H1 (cell line): ENCODE measurements at regions not wholly inside any gene's neighbourhood (a gene's known extent, or its start where the extent isn't known, plus 50 kb on each side); places are given as distances from the start of the nearest gene placed in this dataset.

Experiments
- CTCF ChIA-PET: fragments of 300-600 bp; sonication (Branson Sonifier 250); formaldehyde crosslinking; loops from one replicate; lab custom pipeline; 2021; ENCODE audit not compliant: partially characterized antibody; lab: Charles Lee
- POLR2A ChIA-PET: fragments of 300-600 bp; sonication (Branson Sonifier 250); formaldehyde crosslinking; loops from one replicate; lab custom pipeline; 2021; ENCODE audit warnings: inconsistent platforms; ENCODE audit not compliant: partially characterized antibody; lab: Charles Lee
- DNase-seq, 2 experiments: peaks; one replicate each; pipeline versions ENCODE4 v3.0.0 to v3.0.0-alpha.2; 2010 to 2022; ENCODE audit warnings: low spot score in 2 of 2, low read depth in 1 of 2, mixed read lengths in 1 of 2
- FAIRE-seq: peaks from 2 replicates; lab custom pipeline; 2011; peaks lifted over from hg19 to GRCh38; lab: Jason Lieb, UNC
- H2AFZ ChIP-seq: 2 replicates; pipeline ENCODE4 v1.8.1; 2012; ENCODE audit warnings: low read length, inconsistent platforms
- H2AK5ac ChIP-seq: 2 replicates; pipeline ENCODE4 v1.6.1; 2013; ENCODE audit warnings: low read depth, low read length
- H2BK120ac ChIP-seq: replicated peaks from 2 replicates; pipeline ENCODE3; 2013; ENCODE audit warnings: low read depth, low read length, inconsistent platforms
- H2BK12ac ChIP-seq: 2 replicates; pipeline ENCODE4 v1.6.1; 2013; ENCODE audit warnings: low read depth, low read length
- H2BK15ac ChIP-seq: 2 replicates; pipeline ENCODE4 v1.6.1; 2013; ENCODE audit warnings: low read length
- H2BK20ac ChIP-seq: 2 replicates; pipeline ENCODE4 v1.6.1; 2013; ENCODE audit warnings: low read length
- H2BK5ac ChIP-seq: 2 replicates; pipeline ENCODE4 v1.6.1; 2013; ENCODE audit warnings: low read depth, low read length
- H3K14ac ChIP-seq: 2 replicates; pipeline ENCODE4 v1.6.1; 2013; ENCODE audit warnings: inconsistent platforms; ENCODE audit not compliant: insufficient read length
- H3K18ac ChIP-seq: 2 replicates; pipeline ENCODE4 v1.6.1; 2013; ENCODE audit warnings: low read length; ENCODE audit errors: extremely low read depth
- H3K23ac ChIP-seq: 2 replicates; pipeline ENCODE4 v1.6.1; 2013; ENCODE audit warnings: inconsistent platforms; ENCODE audit not compliant: insufficient read length
- H3K23me2 ChIP-seq: 2 replicates; pipeline ENCODE4 v1.6.1; 2013; ENCODE audit warnings: low read depth, low read length
- H3K27ac ChIP-seq: 2 replicates; pipeline ENCODE4 v1.6.1; 2011; ENCODE audit warnings: low read depth, low read length, inconsistent platforms
- H3K27me3 ChIP-seq, 4 experiments: replicated peaks in 1 of 4; 1 replicate in 1 of 4; 2 replicates in 3 of 4; pipeline versions ENCODE4 v1.6.1 to v1.8.1; 2011 to 2013; ENCODE audit warnings: low read length in 3 of 4, mild to moderate bottlenecking in 3 of 4, inconsistent platforms in 2 of 4, mixed read lengths in 2 of 4, moderate library complexity in 1 of 4; ENCODE audit not compliant: control insufficient read depth in 3 of 4, insufficient read depth in 3 of 4; ENCODE audit errors: extremely low read depth in 1 of 4
- H3K36me3 ChIP-seq, 4 experiments: 2 replicates each; pipeline versions ENCODE4 v1.6.1 to v1.8.1; 2011 to 2013; ENCODE audit warnings: mild to moderate bottlenecking in 4 of 4, low read length in 3 of 4, moderate library complexity in 2 of 4, control low read depth in 1 of 4, inconsistent platforms in 1 of 4; ENCODE audit not compliant: insufficient read depth in 4 of 4, control insufficient read depth in 2 of 4
- H3K4ac ChIP-seq: replicated peaks from 2 replicates; pipeline ENCODE3; 2013; ENCODE audit warnings: low read length, low read depth, mixed read lengths, inconsistent platforms; ENCODE audit not compliant: insufficient read length
- H3K4me1 ChIP-seq, 4 experiments: replicated peaks in 1 of 4; 1 replicate in 1 of 4; 2 replicates in 3 of 4; pipeline versions ENCODE4 v1.6.1 to v1.8.1; 2011 to 2013; ENCODE audit warnings: low read length in 3 of 4, inconsistent platforms in 2 of 4, mixed read lengths in 1 of 4; ENCODE audit not compliant: insufficient read depth in 4 of 4, control insufficient read depth in 3 of 4
- H3K4me2 ChIP-seq, 2 experiments: 2 replicates each; pipeline versions ENCODE4 v1.6.1 to v1.8.1; 2011 to 2013; ENCODE audit warnings: low read depth in 2 of 2, low read length in 2 of 2, control low read depth in 1 of 2, inconsistent platforms in 1 of 2, mild to moderate bottlenecking in 1 of 2; ENCODE audit not compliant: insufficient read depth in 1 of 2
- H3K4me3 ChIP-seq, 4 experiments: fragments of 200-600, 300-600 bp in 1 of 4; sonication (generic), shearing (Covaris generic), sonication (Bioruptor Twin) in 1 of 4; 2 replicates each; pipeline versions ENCODE4 v1.5.1 to v1.8.1; 2011 to 2016; ENCODE audit warnings: low read length in 4 of 4, low read depth in 3 of 4, control low read depth in 2 of 4, inconsistent platforms in 2 of 4, mild to moderate bottlenecking in 2 of 4, mixed read lengths in 1 of 4, moderate library complexity in 1 of 4; ENCODE audit not compliant: insufficient read depth in 2 of 4; ENCODE audit errors: extremely low read depth in 1 of 4
- H3K56ac ChIP-seq: replicated peaks from 2 replicates; pipeline ENCODE3; 2013; ENCODE audit warnings: low read depth, mild to moderate bottlenecking, mixed read lengths, low read length, inconsistent platforms; ENCODE audit not compliant: insufficient read length
- H3K79me1 ChIP-seq: 2 replicates; pipeline ENCODE4 v1.6.1; 2013; ENCODE audit warnings: low read depth, low read length, control low read depth
- H3K79me2 ChIP-seq, 2 experiments: 2 replicates each; pipeline versions ENCODE4 v1.6.1 to v1.8.1; 2012 to 2013; ENCODE audit warnings: low read length in 2 of 2, mild to moderate bottlenecking in 2 of 2, inconsistent platforms in 1 of 2; ENCODE audit not compliant: insufficient read depth in 2 of 2, control insufficient read depth in 1 of 2
- H3K9ac ChIP-seq, 4 experiments: replicated peaks in 1 of 4; 1 replicate in 1 of 4; 2 replicates in 3 of 4; pipeline versions ENCODE4 v1.6.1 to v1.8.1; 2011 to 2013; ENCODE audit warnings: low read depth in 3 of 4, low read length in 3 of 4, control low read depth in 2 of 4, mild to moderate bottlenecking in 2 of 4, moderate library complexity in 2 of 4, inconsistent platforms in 1 of 4; ENCODE audit errors: extremely low read depth in 1 of 4
- H3K9me3 ChIP-seq, 2 experiments: 2 replicates each; pipeline versions ENCODE4 v1.6.1 to v1.8.1; 2012 to 2013; ENCODE audit warnings: mild to moderate bottlenecking in 2 of 2, moderate library complexity in 2 of 2, control low read depth in 1 of 2, inconsistent platforms in 1 of 2, low read depth in 1 of 2, low read length in 1 of 2, mixed read lengths in 1 of 2; ENCODE audit not compliant: insufficient read depth in 2 of 2
- H4K20me1 ChIP-seq, 2 experiments: replicated peaks in 1 of 2; 2 replicates each; pipeline versions ENCODE3 to v1.8.1; 2011 to 2013; ENCODE audit warnings: inconsistent platforms in 2 of 2, low read length in 2 of 2, mild to moderate bottlenecking in 1 of 2; ENCODE audit not compliant: insufficient read depth in 2 of 2, control insufficient read depth in 1 of 2
- H4K5ac ChIP-seq: 2 replicates; pipeline ENCODE4 v1.6.1; 2013; ENCODE audit warnings: low read length, low read depth, mixed read lengths, inconsistent platforms; ENCODE audit not compliant: insufficient read length
- H4K8ac ChIP-seq: 2 replicates; pipeline ENCODE4 v1.8.0; 2013; ENCODE audit warnings: mild to moderate bottlenecking, moderate library complexity, low read length, inconsistent platforms; ENCODE audit not compliant: insufficient read depth; ENCODE audit errors: extremely low read depth
- H4K91ac ChIP-seq: replicated peaks from 2 replicates; pipeline ENCODE3; 2013; ENCODE audit warnings: low read length, mixed read lengths, inconsistent platforms; ENCODE audit not compliant: insufficient read length
- CHD1 ChIP-seq: IDR thresholded peaks from 2 replicates; pipeline ENCODE4 v1.6.1; 2012; ENCODE audit warnings: low read depth, low read length, improper control_type of control experiment
- EZH2 ChIP-seq: fragments of 200-600 bp; sonication (generic); IDR thresholded peaks from 2 replicates; pipeline ENCODE4 v1.7.1; 2012; ENCODE audit warnings: low read depth, mild to moderate bottlenecking, moderate library complexity, low read length, inconsistent platforms; ENCODE audit not compliant: severe bottlenecking
- FOSL1 ChIP-seq: IDR thresholded peaks from 2 replicates; pipeline ENCODE4 v1.6.1; 2011; ENCODE audit warnings: mild to moderate bottlenecking, low read depth, low read length, moderate library complexity; ENCODE audit not compliant: insufficient read depth
- HDAC2 ChIP-seq, 2 experiments: fragments of 300-600 bp in 1 of 2; sonication (generic) in 1 of 2; IDR thresholded peaks; 2 replicates each; pipeline ENCODE4 v1.6.1; 2011 to 2012; ENCODE audit warnings: low read depth in 2 of 2, low read length in 2 of 2, mild to moderate bottlenecking in 2 of 2, moderate library complexity in 2 of 2, borderline replicate concordance in 1 of 2, inconsistent platforms in 1 of 2
- HDAC6 ChIP-seq: IDR thresholded peaks from one replicate; pipeline ENCODE4 v1.7.1; 2012; ENCODE audit warnings: low read depth, mild to moderate bottlenecking, inconsistent platforms, low read length, moderate library complexity
- POU5F1 ChIP-seq: IDR thresholded peaks from 2 replicates; pipeline ENCODE4 v1.6.1; 2011; ENCODE audit warnings: low read depth, mild to moderate bottlenecking, low read length, moderate library complexity
- SAP30 ChIP-seq: fragments of 300-600 bp; sonication (generic); IDR thresholded peaks from 2 replicates; pipeline ENCODE4 v1.7.1; 2012; ENCODE audit warnings: low read length, moderate library complexity, mild to moderate bottlenecking, inconsistent platforms; ENCODE audit not compliant: insufficient read depth, insufficient replicate concordance
- TAF7 ChIP-seq: optimal IDR thresholded peaks from 2 replicates; pipeline ENCODE3; 2011; ENCODE audit warnings: low read depth, mild to moderate bottlenecking, inconsistent platforms, low read length, moderate library complexity, borderline replicate concordance
- WGBS, 2 experiments: shearing (Covaris generic) in 1 of 2; methylation state at CpG; one replicate each; pipeline versions ENCODE4 v1.1.6 to v1.1.7; 2013 to 2015; ENCODE audit warnings: low lambda C conversion rate in 2 of 2, mixed read lengths in 2 of 2, inconsistent platforms in 1 of 2, low coverage in 1 of 2, missing lambda C conversion rate in 1 of 2; ENCODE audit not compliant: insufficient replicate concordance in 2 of 2, insufficient coverage in 1 of 2, insufficient read length in 1 of 2; ENCODE audit errors: extremely low coverage in 1 of 2, missing lambda C conversion rate in 1 of 2; 5-methylcytosine and 5-hydroxymethylcytosine counted together

- ChIA-PET CTCF (no interaction called here), POLR2A (no interaction called here)
- H2BK12ac ChIP-seq, result no peak overlapping the region
- no peak overlapping the region for H3K23ac ChIP-seq
- DNase-seq (no peak), FAIRE-seq (no peak)
- no peak overlapping the region for H4K91ac ChIP-seq
- no peak overlapping the region for H2BK120ac ChIP-seq
- H2AFZ ChIP-seq, result no peak overlapping the region
- no peaks in the 10 kb centered on the region for H3K4me1 ChIP-seq
- no peak overlapping the region for H3K4me2 ChIP-seq
- H3K79me1 ChIP-seq, result no peaks in the 10 kb centered on the region
- no peak overlapping the region for H3K9ac ChIP-seq
- no peak overlapping the region for H3K14ac ChIP-seq
- no peak overlapping the region for H4K5ac ChIP-seq
- no peak overlapping the region for H4K8ac ChIP-seq
- no peaks in the 10 kb centered on the region for H4K20me1 ChIP-seq
- no peak overlapping the region for H2BK5ac ChIP-seq
- 100% methylated on average over 1 of the region's 1 CpG; no CpG with 5 or more reads in 1 of the 2 experiments for WGBS, 2 experiments
- TF ChIP-seq POU5F1, result no peak
- no peak for TF ChIP-seq CHD1
- TF ChIP-seq HDAC6, result no peak
- TF ChIP-seq FOSL1, result no peak
- TF ChIP-seq SAP30, result no peak
- no peak for TF ChIP-seq EZH2
- TF ChIP-seq TAF7, result no peak
- TF ChIP-seq HDAC2 (IDR thresholded peaks at IDR 0.05; ENCODE audit: borderline replicate concordance in 1 of 2, low read depth in 2 of 2, low read length in 2 of 2), result no peak
- H2BK15ac ChIP-seq, result no peak overlapping the region
- H3K27ac ChIP-seq, result no peak overlapping the region
- no peaks in the 10 kb centered on the region for H3K23me2 ChIP-seq
- H3K4me3 ChIP-seq, result no peak overlapping the region
- H3K4ac ChIP-seq, result no peak overlapping the region
- H2AK5ac ChIP-seq, result no peak overlapping the region
- H2BK20ac ChIP-seq, result no peak overlapping the region
- H3K27me3 ChIP-seq, result no peaks in the 10 kb centered on the region
- H3K36me3 ChIP-seq, result no peaks in the 10 kb centered on the region
- H3K56ac ChIP-seq, result no peak overlapping the region
- no peaks in the 10 kb centered on the region; a peak in 1 of 4 replicates for H3K9me3 ChIP-seq
- no peak overlapping the region for H3K18ac ChIP-seq
- no peaks in the 10 kb centered on the region for H3K79me2 ChIP-seq
These were observed 467.0 kb upstream of the CTSO start for GRCh38 chr4:156420623-156421022.
